Midbrain (tissue), 1 donor: ENCODE measurements at regions not wholly inside any gene's neighbourhood (a gene's known extent, or its start where the extent isn't known, plus 50 kb on each side); places are given as distances from the start of the nearest gene placed in this dataset.
"Not testable (repeated sequence)": the region's sequence is repeated elsewhere in the genome, so short reads cannot be mapped to it uniquely, and the experiment has no call there.

Source experiments
- DNase-seq: peaks from one replicate; lab custom pipeline; 2025; lab: John Stamatoyannopoulos, UW

GRCh38 chr5:33210221-33210620 is 230.5 kb upstream of the TARS1 start:
- not testable (repeated sequence) for DNase-seq

DNA sequence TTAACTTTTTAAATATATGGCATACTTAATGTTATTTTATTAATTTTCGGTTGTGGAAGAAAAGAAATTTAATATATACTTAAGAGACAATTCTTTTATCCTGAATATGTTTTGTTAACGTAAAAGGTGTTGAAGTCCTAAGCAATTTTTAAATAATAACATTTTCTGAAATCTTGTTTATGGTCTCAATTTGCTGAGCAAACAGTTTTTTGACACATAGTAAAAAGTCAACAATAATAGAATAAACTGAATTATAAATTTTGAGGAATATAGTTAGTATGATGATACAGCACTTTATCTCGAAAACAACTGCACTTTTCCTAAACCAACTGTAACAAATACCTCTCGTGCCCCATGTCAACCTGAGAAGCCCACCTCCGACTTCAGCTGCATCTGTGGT is 229.8 kb upstream of the TARS1 start:
- no peak for DNase-seq

- no peak for DNase-seq
These were observed 228.3 kb upstream of the TARS1 start for GRCh38 chr5:33212439-33212838.

DNA sequence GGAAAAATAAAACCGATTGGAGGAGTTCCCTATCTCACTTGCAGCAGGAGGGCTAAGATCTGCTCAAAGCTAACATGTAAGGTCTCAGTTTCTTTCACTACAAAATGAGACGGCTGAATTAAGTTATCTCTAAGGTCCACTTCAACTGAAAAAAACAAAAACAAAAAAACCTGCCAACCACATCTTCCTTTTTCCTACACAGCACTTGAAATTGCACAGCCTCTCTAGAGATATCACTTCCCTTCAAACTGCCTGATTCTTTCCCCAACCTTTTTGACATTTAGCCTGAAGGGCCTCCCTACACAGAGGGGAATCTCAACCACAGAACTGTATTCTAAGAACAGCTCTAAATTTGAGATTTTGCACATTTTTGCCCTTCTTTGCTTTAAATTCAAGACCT is 227.9 kb upstream of the TARS1 start:
- no peak for DNase-seq

DNA sequence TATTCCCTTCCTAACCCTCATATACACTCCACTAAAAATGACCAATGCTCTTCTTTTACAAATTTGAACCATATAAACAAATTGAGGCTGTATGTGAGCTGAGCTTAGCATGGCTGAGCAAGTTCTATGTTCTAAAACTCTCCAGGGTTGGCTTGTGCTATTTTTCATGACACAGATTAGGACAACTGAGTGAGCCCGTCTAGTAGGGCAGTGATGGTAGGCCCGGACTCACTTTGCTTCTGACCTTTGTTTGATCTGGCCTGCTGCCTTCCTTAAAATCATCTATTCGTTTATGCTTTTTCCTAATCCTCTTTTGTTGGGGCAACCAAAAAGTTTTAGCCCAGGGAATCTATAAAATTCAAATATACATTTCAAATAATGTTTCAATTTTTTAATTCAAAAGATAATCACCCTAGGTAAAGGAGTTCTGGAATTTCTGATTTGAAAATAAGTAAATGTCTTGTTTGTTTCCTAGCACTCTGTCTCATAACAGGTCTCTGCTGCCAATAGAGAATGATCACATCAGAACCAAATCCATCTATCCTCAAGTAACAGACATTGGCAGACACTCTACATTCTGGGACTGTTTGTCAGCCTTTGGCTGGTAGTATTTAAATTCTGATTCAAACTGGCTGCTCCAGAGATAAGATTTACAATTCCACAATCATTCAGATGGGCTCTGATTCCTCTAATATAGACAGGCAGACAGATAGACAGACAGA is 217.0 kb upstream of the TARS1 start:
- no peak for DNase-seq

- no peak for DNase-seq
These were observed 216.3 kb upstream of the TARS1 start for GRCh38 chr5:33224285-33224961.

DNA sequence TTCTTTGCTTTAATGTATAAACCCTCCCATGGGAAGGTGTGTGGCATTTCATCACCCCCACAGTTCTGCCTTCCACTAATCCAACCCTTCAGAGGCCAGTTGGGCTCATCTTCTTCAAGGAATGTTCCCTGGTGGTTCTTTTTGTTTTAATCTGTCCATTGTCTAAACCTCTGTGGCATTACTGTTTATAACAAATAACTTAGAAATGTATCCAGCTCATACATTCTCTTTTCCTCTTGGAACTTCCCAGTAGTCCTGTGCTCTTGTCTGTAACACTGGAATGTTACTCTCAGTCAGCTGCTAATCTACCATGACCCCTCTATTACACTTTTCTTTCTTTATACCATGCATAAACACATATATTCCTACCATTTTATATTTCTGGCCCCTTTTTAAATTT is 213.5 kb upstream of the TARS1 start:
- DNase-seq, result no peak

- DNase-seq, result no peak
These were observed 213.0 kb upstream of the TARS1 start for GRCh38 chr5:33227746-33228145.

DNA sequence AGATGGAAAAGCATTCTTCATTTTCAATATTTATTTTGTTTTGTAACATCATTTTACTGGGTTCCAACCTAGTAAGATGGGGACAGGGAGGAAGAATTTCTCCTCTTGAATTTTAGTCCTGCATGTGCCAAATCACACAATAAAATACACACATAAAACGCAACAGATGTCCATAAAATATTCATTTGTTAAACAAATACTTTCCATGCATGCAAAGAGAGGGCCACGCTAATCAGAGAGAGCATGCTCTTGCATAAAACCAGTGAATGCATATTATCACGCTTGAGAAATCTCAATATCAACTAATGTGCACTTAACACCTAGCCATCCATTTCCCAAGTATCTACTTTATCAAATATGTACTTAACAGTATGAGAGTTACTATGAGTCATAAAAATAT is 212.6 kb upstream of the TARS1 start:
- DNase-seq, result no peak

DNA sequence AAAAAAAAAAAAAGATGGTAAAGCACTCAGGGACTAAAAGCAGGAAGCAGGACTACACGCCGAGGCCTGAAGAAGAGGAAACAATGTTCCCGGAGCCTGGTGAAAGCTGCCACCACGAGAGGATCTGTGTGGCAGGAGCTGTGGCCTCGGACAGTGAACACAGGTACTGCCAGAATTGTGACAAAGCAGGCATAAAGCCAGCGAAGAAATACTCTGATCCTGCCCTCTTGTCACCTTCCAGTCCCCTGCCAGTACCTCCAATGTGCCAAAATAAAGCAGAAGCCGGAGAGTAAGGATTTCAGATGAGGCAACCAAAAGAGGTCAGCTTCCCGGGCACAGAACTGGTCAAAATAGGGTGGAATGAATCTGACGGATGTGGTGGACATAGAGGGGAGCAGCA is 211.5 kb upstream of the TARS1 start:
- no peak for DNase-seq

GRCh38 chr5:33230467-33231078 is 210.2 kb upstream of the TARS1 start:
- no peak for DNase-seq

- DNase-seq, result no peak
These were observed 209.5 kb upstream of the TARS1 start for GRCh38 chr5:33231214-33231710.

- no peak for DNase-seq
These were observed 208.8 kb upstream of the TARS1 start for GRCh38 chr5:33231935-33232334.

DNA sequence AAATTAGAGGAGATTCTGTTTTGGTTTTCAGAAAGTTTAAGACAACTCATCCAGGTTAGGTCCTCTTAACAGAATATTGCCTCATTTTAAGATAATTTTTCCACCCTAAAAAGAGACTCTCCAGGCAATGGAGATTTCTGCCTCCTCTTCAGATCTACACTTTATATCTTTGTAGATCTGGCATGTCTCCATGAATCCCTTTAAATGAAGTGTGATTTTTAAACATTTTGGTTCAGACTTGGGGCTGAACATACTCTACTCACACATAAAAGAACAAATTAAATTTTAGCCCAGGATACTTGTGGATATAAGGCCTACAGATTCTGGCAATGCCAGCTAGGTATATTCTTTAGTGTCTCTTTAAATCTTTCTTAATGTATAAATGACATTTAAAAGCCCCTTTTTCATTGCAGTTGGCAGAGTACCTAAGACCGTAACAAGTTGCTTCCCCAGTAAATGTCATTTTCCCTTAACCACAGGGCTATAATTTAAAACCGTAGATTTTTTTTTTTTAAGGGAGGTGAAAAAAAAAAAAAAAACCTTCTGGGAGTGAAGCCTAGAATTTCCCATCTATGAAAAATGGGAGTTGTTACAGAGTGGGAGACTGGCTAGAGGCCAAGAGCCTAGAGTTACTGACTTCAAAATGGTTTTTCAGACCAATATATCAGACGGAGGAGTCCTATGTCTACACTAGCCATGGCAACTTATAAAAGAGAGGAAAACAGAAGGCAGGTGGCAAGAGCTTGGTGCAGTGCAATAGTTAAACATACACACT is 207.8 kb upstream of the TARS1 start:
- no peak for DNase-seq

DNA sequence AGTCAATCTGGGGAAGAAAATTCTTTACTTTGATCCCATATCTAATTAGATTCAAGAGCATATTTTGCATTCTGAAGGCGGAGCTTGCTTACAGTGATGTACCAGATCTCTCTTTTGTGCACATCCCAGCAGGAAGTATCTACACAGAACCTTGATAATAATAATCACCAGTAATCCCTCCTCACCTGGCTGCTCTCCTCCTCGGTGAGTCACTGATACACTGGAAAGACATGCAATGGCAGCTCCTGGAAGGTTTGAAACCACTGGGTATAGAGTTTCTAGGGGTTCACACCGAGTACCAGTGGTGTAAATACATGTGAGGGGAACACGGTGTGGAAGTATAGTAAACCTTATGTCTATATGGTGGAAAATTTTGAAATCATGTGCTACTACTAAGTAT is 205.5 kb upstream of the TARS1 start:
- no peak for DNase-seq

DNA sequence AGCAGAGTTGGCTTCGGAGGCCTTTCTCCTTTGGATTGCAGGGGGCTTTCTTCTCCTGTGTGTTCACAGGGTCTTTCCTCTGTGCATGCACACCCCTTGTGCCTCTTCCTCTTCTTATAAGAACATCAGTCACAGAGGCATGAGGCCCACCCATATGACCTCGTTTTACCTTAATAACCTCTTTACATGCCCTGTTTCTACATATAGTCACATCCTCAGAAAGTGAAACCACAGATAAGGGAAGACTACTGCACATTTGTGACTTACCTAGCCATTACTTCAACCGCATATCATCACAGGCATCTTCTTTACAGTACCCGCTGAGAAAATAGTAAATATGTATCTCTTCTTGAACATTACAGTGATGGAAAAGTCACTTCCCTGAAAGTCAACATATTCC is 204.9 kb upstream of the TARS1 start:
- DNase-seq, result no peak

GRCh38 chr5:33237471-33237870 is 203.3 kb upstream of the TARS1 start:
- no peak for DNase-seq

- DNase-seq, result no peak
These were observed 201.7 kb upstream of the TARS1 start for GRCh38 chr5:33238826-33239695.

DNA sequence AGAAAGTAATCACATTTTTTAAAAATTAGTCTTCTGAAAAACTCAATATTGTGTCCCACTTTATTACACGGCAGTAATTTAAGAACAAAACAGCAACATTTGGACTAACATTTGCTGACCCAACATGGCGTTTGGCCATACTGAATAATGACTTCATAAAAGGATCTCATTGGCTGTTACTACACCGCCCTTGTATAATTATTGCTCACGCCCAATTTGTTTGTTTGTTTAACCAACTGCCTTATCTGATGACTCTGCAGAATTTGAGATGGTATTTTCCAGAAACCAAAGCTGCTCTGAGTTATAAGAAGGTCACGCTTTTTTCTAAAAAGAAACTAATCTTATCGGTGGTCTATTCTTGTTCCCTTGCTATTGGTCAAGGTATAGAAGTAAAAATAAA is 200.2 kb upstream of the TARS1 start:
- DNase-seq, result no peak

GRCh38 chr5:33241802-33242201 is 199.0 kb upstream of the TARS1 start:
- no peak for DNase-seq

DNA sequence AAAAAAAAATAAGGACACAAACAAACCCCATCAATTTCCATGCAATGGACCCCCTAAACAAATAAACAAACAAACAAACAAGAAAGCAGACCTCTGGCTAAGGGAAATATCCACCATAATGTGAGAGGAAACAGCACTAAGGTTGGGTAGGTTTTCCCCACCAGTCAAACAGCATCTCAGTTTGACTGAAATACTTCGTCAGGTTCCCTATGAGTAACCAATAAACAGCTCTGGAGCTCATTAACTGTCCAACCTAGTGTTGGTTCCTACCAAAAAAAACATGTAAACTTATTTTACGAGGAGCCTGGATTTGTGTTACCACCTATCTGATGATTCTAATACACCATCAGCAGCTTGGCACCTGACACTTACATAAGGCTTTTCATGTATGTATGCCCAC is 198.5 kb upstream of the TARS1 start:
- DNase-seq, result no peak
